ENCODE measurements at regions not wholly inside any gene's neighbourhood (a gene's known extent, or its start where the extent isn't known, plus 50 kb on each side); places are given as distances from the start of the nearest gene placed in this dataset.

DNA sequence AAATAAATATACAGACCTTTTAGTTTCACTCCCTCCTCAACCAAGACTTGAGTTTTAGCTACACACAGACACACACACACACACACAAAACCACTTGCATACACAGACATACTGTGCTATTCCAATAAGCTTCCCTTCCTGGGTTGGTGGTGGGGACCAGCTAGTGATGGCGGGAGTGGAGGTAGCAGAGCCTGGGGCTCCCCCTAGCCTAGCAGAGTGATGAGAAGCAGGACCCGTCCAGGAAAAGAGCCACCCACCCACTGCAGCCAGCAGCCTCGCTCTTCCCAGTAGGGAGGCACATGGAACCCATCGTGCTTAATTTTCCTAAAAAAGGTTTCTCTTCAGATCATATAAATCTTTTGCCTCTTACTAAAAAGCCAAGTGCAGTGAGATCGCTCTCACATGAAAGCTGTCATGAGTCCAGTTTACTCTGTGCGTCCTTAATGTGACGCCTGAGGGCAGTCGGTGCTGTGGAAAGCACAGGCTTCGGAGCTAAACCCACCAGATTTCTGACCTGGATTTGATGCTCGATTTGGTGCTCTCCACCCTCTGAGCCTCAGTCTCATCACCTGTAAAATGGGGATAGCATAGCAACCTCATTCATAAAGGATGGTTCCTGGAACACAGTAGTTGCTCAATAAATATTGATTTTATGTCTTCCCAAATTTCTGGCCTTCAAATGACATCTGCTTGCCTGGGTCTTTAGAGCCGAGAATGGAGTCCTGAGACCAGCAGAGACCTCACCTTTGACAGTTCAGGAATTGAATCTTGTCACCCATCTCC is 60.1 kb upstream of the YWHAQ start:
- Histone ChIP-seq H3K4me1 (peaks cover 0 to 10% (median 7%) of the 10 kb centered on the region in 4 donors), H3K4me3 (no peak overlapping the region), H3K27me3 (no peaks in the 10 kb centered on the region), H3K36me3 (no peaks in the 10 kb centered on the region), H3K9me3 (no peaks in the 10 kb centered on the region), H3K27ac (no peak overlapping the region)
- TF ChIP-seq, protein P1, sequence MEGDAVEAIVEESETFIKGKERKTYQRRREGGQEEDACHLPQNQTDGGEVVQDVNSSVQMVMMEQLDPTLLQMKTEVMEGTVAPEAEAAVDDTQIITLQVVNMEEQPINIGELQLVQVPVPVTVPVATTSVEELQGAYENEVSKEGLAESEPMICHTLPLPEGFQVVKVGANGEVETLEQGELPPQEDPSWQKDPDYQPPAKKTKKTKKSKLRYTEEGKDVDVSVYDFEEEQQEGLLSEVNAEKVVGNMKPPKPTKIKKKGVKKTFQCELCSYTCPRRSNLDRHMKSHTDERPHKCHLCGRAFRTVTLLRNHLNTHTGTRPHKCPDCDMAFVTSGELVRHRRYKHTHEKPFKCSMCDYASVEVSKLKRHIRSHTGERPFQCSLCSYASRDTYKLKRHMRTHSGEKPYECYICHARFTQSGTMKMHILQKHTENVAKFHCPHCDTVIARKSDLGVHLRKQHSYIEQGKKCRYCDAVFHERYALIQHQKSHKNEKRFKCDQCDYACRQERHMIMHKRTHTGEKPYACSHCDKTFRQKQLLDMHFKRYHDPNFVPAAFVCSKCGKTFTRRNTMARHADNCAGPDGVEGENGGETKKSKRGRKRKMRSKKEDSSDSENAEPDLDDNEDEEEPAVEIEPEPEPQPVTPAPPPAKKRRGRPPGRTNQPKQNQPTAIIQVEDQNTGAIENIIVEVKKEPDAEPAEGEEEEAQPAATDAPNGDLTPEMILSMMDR (IDR thresholded peaks at IDR 0.05): no peak
- TF ChIP-seq EP300 (IDR thresholded peaks at IDR 0.05; ENCODE audit: low read depth) (no peak), POLR2A (IDR thresholded peaks at IDR 0.05) (no peak), POLR2AphosphoS5 (IDR thresholded peaks at IDR 0.05) (no peak)
- in situ Hi-C loops (cut with MboI; ENCODE audit: low pct_ligation_motif_present in 1 of 4, low pct_unique_long_range_greater_than_20kb in 1 of 4, low sequenced_read_pairs in 3 of 4): no loop called here
- DNase-seq: no peak
- 90 to 100% methylated on average over 1 to 11 of the region's 11 CpGs for WGBS, 2 donors (ENCODE audit: low coverage in 1 of 2)
- intact Hi-C loops (cut with DNase I; ENCODE audit: low total_unique reads): no loop called here

DNA sequence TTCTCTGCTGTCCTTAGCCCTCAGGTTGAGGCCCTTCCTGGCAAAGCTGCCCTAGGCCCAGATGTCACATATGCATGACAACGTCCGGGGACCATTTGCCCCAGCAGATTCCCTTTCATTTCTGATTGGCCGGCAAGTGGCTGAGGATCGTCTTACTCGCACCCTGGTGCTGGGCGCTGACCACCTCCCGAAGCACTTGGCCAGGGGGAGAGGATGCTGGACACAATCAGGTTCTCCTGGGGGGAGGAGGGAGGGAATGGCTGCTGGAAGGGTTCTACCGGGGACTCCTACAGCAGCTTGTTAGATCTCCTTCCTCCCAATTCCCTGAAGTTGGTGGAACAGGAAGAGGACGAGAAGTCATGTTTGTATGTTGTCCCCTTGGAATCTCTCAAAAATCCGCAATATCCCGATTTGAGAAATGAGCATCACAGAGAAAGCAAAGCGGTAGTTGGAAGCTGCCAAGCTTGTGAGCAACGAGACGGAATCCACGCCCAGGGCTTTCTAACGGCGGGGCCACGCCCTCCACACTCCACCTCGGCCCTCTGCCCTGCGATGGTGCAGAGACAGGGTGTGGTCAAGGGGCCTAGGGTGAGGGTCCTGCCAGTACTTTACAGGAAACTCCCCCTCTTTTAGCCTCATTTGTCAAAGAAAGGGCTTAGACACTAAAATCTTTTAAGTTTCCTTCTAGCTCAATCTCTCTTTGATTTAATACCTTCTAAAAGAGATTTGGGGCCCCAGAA is 61.8 kb upstream of the YWHAQ start:
- in situ Hi-C loops (cut with MboI; ENCODE audit: low pct_ligation_motif_present in 1 of 4, low pct_unique_long_range_greater_than_20kb in 1 of 4, low sequenced_read_pairs in 3 of 4) (no loop called here), intact Hi-C loops (cut with DNase I; ENCODE audit: low total_unique reads) (no loop called here)
- peak; percentile 33 for DNase-seq
- TF ChIP-seq, protein P1 (IDR thresholded peaks at IDR 0.05): no peak
- TF ChIP-seq POLR2AphosphoS5 (IDR thresholded peaks at IDR 0.05) (no peak), POLR2A (IDR thresholded peaks at IDR 0.05) (no peak), EP300 (IDR thresholded peaks at IDR 0.05; ENCODE audit: low read depth) (no peak)
- peak overlapping the region in 3 of 4 donors; percentile 31 to 44 (median 44) for H3K27ac ChIP-seq
- H3K9me3 ChIP-seq: no peaks in the 10 kb centered on the region
- no peaks in the 10 kb centered on the region for H3K27me3 ChIP-seq
- no peak overlapping the region for H3K4me3 ChIP-seq
- H3K4me1 ChIP-seq: peaks cover 0 to 10% (median 7%) of the 10 kb centered on the region in 4 donors
- 51 to 87% methylated on average over 3 to 20 of the region's 20 CpGs for WGBS, 2 donors (ENCODE audit: low coverage in 1 of 2)
- H3K36me3 ChIP-seq: no peaks in the 10 kb centered on the region

DNA sequence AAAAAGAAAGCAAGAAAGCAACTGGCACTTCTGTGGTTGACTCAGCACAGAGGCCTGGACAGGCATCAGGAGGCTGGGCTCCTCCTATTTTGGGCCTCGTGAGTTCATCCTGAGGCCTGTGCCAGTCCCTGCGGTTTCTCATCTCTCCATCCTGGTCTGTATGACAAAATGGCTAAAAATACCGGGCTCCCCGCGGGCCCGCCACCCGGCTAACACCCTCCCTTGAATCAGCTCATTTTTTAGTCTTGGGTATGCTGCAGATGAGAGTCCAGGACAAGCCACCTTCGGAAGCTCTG is 62.3 kb upstream of the YWHAQ start:
- DNase-seq: no peak
- Histone ChIP-seq H3K9me3 (no peaks in the 10 kb centered on the region), H3K4me3 (no peak overlapping the region), H3K27me3 (no peaks in the 10 kb centered on the region), H3K36me3 (no peaks in the 10 kb centered on the region), H3K27ac (peak overlapping the region in 3 of 4 donors; percentile 31 to 44 (median 44)), H3K4me1 (peaks cover 0 to 10% (median 7%) of the 10 kb centered on the region in 4 donors)
- 54% methylated on average over 8 of the region's 8 CpGs; no CpG with 5 or more reads in 1 of the 2 donors for WGBS, 2 donors (ENCODE audit: low coverage in 1 of 2)
- intact Hi-C loops (cut with DNase I; ENCODE audit: low total_unique reads): no loop called here
- in situ Hi-C loops (cut with MboI; ENCODE audit: low pct_ligation_motif_present in 1 of 4, low pct_unique_long_range_greater_than_20kb in 1 of 4, low sequenced_read_pairs in 3 of 4): no loop called here
- TF ChIP-seq POLR2AphosphoS5 (IDR thresholded peaks at IDR 0.05): no peak
- no peak for TF ChIP-seq POLR2A (IDR thresholded peaks at IDR 0.05)
- TF ChIP-seq EP300 (IDR thresholded peaks at IDR 0.05; ENCODE audit: low read depth): no peak
- TF ChIP-seq, protein P1 (IDR thresholded peaks at IDR 0.05): no peak

DNA sequence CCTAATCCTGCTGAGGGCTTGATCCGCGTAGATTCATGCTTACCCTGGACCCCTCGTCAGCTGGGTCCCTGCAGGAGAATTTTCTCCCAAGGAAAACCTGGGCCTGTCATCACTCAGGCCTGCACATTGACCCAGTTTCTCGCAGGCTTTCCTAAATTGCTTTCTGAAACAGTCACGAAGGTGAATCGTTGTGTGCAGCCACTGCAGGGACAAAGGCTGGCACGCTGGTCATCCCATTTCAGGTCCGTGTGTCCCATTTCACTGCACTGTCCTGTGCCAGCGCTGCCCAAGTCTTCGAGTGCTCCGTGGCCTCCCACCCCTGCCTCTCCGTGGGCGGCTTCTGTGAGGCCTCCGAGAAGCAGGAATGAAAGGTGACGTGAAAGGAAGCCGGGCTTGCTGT is 62.8 kb upstream of the YWHAQ start:
- no peaks in the 10 kb centered on the region for H3K9me3 ChIP-seq
- WGBS, 2 donors (ENCODE audit: low coverage in 1 of 2): 95% methylated on average over 16 of the region's 16 CpGs; no CpG with 5 or more reads in 1 of the 2 donors
- H3K36me3 ChIP-seq: no peaks in the 10 kb centered on the region
- H3K27me3 ChIP-seq: no peaks in the 10 kb centered on the region
- TF ChIP-seq POLR2AphosphoS5 (IDR thresholded peaks at IDR 0.05) (no peak), EP300 (IDR thresholded peaks at IDR 0.05; ENCODE audit: low read depth) (no peak), POLR2A (IDR thresholded peaks at IDR 0.05) (no peak)
- TF ChIP-seq, protein P1 (IDR thresholded peaks at IDR 0.05): no peak
- in situ Hi-C loops (cut with MboI; ENCODE audit: low pct_ligation_motif_present in 1 of 4, low pct_unique_long_range_greater_than_20kb in 1 of 4, low sequenced_read_pairs in 3 of 4): no loop called here
- peaks cover 0 to 10% (median 7%) of the 10 kb centered on the region in 4 donors for H3K4me1 ChIP-seq
- DNase-seq: no peak
- no peak overlapping the region for H3K4me3 ChIP-seq
- no peak overlapping the region for H3K27ac ChIP-seq
- intact Hi-C loops (cut with DNase I; ENCODE audit: low total_unique reads): no loop called here
